SK-N-SH treated with all-trans-retinoic acid at 6 μM for 48 hours (cell line): ENCODE measurements at regions not wholly inside any gene's neighbourhood (a gene's known extent, or its start where the extent isn't known, plus 50 kb on each side); places are given as distances from the start of the nearest gene placed in this dataset.

ENCODE experiments used
- ATAC-seq: fragments of 200-7000 bp; cut with Tn5 transposase; 3 replicates; pipeline ENCODE4 v1.9.1; 2020; ENCODE audit warnings: mild to moderate bottlenecking, moderate library complexity
- ARNTL ChIP-seq: fragments of 450-650 bp; formaldehyde crosslinking; IDR thresholded peaks from 2 replicates; pipeline ENCODE4 v1.5.0; 2020; ENCODE audit warnings: low read depth, mild to moderate bottlenecking, moderate library complexity, borderline replicate concordance
- BACH2 ChIP-seq: fragments of 250-450 bp; sonication (Bioruptor Pico); IDR thresholded peaks from 2 replicates; pipeline ENCODE4 v1.9.0; 2021; ENCODE audit warnings: mild to moderate bottlenecking, borderline replicate concordance
- CSDC2 ChIP-seq: fragments of 250-450 bp; sonication (Bioruptor Pico); IDR thresholded peaks from 2 replicates; pipeline ENCODE4 v1.5.0; 2020; ENCODE audit warnings: mild to moderate bottlenecking, moderate library complexity
- ESRRG ChIP-seq: fragments of 250-450 bp; sonication (Bioruptor Pico); IDR thresholded peaks from 2 replicates; pipeline ENCODE4 v1.6.1; 2021; ENCODE audit warnings: mild to moderate bottlenecking
- GLIS3 ChIP-seq: fragments of 250-450 bp; sonication (Bioruptor Pico); IDR thresholded peaks from 2 replicates; pipeline ENCODE4 v1.5.0; 2020; ENCODE audit warnings: mild to moderate bottlenecking, moderate library complexity
- ISL1 ChIP-seq: fragments of 250-450 bp; sonication (Bioruptor Pico); IDR thresholded peaks from 2 replicates; pipeline ENCODE4 v2.1.2; 2022; ENCODE audit warnings: mild to moderate bottlenecking, moderate library complexity
- OSR1 ChIP-seq: fragments of 250-450 bp; sonication (Bioruptor Pico); IDR thresholded peaks from 2 replicates; pipeline ENCODE4 v1.8.0; 2022; ENCODE audit warnings: moderate library complexity, mild to moderate bottlenecking, inconsistent platforms
- PPARA ChIP-seq: fragments of 250-450 bp; sonication (Bioruptor Pico); IDR thresholded peaks from 2 replicates; pipeline ENCODE4 v1.5.0; 2020; ENCODE audit warnings: mild to moderate bottlenecking, borderline replicate concordance
- RARB ChIP-seq: fragments of 250-450 bp; sonication (Bioruptor Pico); IDR thresholded peaks from 2 replicates; pipeline ENCODE4 v1.8.0; 2021; ENCODE audit warnings: mild to moderate bottlenecking, moderate library complexity
- SNAI2 ChIP-seq: fragments of 250-450 bp; sonication (Bioruptor Pico); IDR thresholded peaks from 2 replicates; pipeline ENCODE4 v1.5.0; 2020; ENCODE audit warnings: mild to moderate bottlenecking, moderate library complexity
- TCF4 ChIP-seq: fragments of 250-450 bp; sonication (Bioruptor Pico); IDR thresholded peaks from 2 replicates; pipeline ENCODE4 v1.8.0; 2021; ENCODE audit warnings: mild to moderate bottlenecking, moderate library complexity, borderline replicate concordance
- TOX ChIP-seq: fragments of 250-450 bp; sonication (Bioruptor Pico); IDR thresholded peaks from 2 replicates; pipeline ENCODE4 v1.8.0; 2021; ENCODE audit warnings: mild to moderate bottlenecking, moderate library complexity, borderline replicate concordance
- ZC3H10 ChIP-seq: fragments of 250-450 bp; sonication (Bioruptor Pico); IDR thresholded peaks from 2 replicates; pipeline ENCODE4 v1.5.1; 2021; ENCODE audit warnings: mild to moderate bottlenecking, moderate library complexity
- ZFP3 ChIP-seq: fragments of 250-450 bp; sonication (Bioruptor Pico); IDR thresholded peaks from 2 replicates; pipeline ENCODE4 v1.5.0; 2020; ENCODE audit warnings: mild to moderate bottlenecking, moderate library complexity
- ZFP30 ChIP-seq: fragments of 450-650 bp; formaldehyde crosslinking; IDR thresholded peaks from 2 replicates; pipeline ENCODE4 v1.5.0; 2022; ENCODE audit warnings: mild to moderate bottlenecking, moderate library complexity
- ZNF565 ChIP-seq: fragments of 450-650 bp; formaldehyde crosslinking; conservative IDR thresholded peaks from 2 replicates; pipeline ENCODE4 v1.5.0; 2020; ENCODE audit warnings: low read depth, mild to moderate bottlenecking, moderate library complexity
- ZNF70 ChIP-seq: fragments of 450-650 bp; formaldehyde crosslinking; IDR thresholded peaks from 2 replicates; pipeline ENCODE4 v1.5.0; 2020; ENCODE audit warnings: mild to moderate bottlenecking, moderate library complexity
- ZNF8 ChIP-seq: fragments of 450-650 bp; formaldehyde crosslinking; IDR thresholded peaks from 2 replicates; pipeline ENCODE4 v1.5.0; 2020; ENCODE audit warnings: mild to moderate bottlenecking, moderate library complexity
- TF ChIP-seq, protein P1 (sequence below): fragments of 250-450 bp; sonication (Bioruptor Pico); IDR thresholded peaks from 2 replicates; pipeline ENCODE4 v1.8.0; 2021; ENCODE audit warnings: low read depth, mild to moderate bottlenecking, moderate library complexity, borderline replicate concordance
- TF ChIP-seq, protein P2 (sequence below): fragments of 250-450 bp; sonication (Bioruptor Pico); IDR thresholded peaks from 2 replicates; pipeline ENCODE4 v1.8.0; 2020; ENCODE audit warnings: mild to moderate bottlenecking, moderate library complexity, borderline replicate concordance
- TF ChIP-seq, protein P3 (sequence below): fragments of 250-450 bp; sonication (Bioruptor Pico); IDR thresholded peaks from 2 replicates; pipeline ENCODE4 v1.5.1; 2020; ENCODE audit warnings: low read depth, mild to moderate bottlenecking, moderate library complexity
- TF ChIP-seq, protein P4 (sequence below): fragments of 250-450 bp; sonication (Bioruptor Pico); IDR thresholded peaks from 2 replicates; pipeline ENCODE4 v1.5.1; 2021; ENCODE audit warnings: mild to moderate bottlenecking, moderate library complexity
- TF ChIP-seq, protein P5 (sequence below): fragments of 250-450 bp; sonication (Bioruptor Pico); IDR thresholded peaks from 2 replicates; pipeline ENCODE4 v1.5.0; 2020; ENCODE audit warnings: mild to moderate bottlenecking, moderate library complexity

DNA sequence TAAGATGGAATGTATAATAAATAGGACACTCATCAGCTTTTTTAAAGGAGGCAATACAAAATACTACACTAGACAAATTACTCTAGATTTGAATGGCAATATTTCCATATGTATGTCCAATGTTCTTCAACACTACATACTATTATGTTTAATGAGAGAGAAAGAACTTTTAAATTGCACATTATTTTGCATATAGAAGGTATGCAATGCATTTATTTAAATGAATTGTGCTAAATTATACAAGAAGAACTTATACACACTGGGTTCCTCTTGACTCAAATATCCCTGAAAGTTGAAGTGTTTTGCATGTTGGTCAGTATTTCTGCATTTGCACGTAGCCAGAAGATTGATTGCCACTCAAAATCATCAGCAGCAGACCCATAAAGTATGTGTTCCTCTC, 839.6 kb downstream of the ADGRL2 start:
- no peak for TF ChIP-seq ZFP30 (CRISPR knock-in tag)
- no peak for TF ChIP-seq TOX (CRISPR knock-in tag)
- TF ChIP-seq ZNF70 (CRISPR knock-in tag) = no peak
- no peak for TF ChIP-seq TCF4 (CRISPR knock-in tag)
- TF ChIP-seq ZC3H10 = no peak
- no peak for TF ChIP-seq ISL1 (CRISPR knock-in tag)
- no peak for TF ChIP-seq CSDC2 (CRISPR knock-in tag)
- no peak for TF ChIP-seq ZNF8 (CRISPR knock-in tag)
- no peak for TF ChIP-seq RARB
- no peak for TF ChIP-seq ESRRG
- no peak for TF ChIP-seq OSR1 (CRISPR knock-in tag)
- TF ChIP-seq BACH2 (CRISPR knock-in tag) = no peak
- TF ChIP-seq PPARA (CRISPR knock-in tag) = no peak
- TF ChIP-seq GLIS3 = no peak
- TF ChIP-seq, protein P1, sequence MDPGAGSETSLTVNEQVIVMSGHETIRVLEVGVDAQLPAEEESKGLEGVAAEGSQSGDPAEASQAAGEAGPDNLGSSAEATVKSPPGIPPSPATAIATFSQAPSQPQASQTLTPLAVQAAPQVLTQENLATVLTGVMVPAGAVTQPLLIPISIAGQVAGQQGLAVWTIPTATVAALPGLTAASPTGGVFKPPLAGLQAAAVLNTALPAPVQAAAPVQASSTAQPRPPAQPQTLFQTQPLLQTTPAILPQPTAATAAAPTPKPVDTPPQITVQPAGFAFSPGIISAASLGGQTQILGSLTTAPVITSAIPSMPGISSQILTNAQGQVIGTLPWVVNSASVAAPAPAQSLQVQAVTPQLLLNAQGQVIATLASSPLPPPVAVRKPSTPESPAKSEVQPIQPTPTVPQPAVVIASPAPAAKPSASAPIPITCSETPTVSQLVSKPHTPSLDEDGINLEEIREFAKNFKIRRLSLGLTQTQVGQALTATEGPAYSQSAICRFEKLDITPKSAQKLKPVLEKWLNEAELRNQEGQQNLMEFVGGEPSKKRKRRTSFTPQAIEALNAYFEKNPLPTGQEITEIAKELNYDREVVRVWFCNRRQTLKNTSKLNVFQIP (CRISPR knock-in tag) = no peak
- no peak for TF ChIP-seq ZNF565 (CRISPR knock-in tag)
- TF ChIP-seq SNAI2 (CRISPR knock-in tag) = no peak
- TF ChIP-seq ZFP3 (CRISPR knock-in tag) = no peak
- no peak for TF ChIP-seq ARNTL
- ATAC-seq = no peak

DNA sequence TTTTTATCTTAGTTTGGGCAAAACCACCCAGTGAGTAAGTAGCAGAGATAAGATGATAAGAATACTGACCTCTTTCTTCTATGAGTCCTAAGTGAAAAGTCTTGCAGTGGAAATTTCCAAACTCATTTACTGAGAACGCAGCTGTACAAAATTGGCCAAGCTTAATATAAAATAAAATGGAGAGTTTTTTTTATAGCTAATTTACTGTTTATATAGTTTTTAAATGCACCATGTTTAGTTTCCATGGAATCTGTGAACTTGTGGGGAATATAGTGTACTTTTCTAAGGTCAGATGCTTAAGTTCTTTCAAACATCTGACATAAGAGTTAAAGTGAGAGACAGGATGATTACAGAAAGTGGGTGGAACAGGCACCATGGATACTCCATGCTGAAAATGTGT, 833.5 kb downstream of the ADGRL2 start:
- TF ChIP-seq, protein P2, sequence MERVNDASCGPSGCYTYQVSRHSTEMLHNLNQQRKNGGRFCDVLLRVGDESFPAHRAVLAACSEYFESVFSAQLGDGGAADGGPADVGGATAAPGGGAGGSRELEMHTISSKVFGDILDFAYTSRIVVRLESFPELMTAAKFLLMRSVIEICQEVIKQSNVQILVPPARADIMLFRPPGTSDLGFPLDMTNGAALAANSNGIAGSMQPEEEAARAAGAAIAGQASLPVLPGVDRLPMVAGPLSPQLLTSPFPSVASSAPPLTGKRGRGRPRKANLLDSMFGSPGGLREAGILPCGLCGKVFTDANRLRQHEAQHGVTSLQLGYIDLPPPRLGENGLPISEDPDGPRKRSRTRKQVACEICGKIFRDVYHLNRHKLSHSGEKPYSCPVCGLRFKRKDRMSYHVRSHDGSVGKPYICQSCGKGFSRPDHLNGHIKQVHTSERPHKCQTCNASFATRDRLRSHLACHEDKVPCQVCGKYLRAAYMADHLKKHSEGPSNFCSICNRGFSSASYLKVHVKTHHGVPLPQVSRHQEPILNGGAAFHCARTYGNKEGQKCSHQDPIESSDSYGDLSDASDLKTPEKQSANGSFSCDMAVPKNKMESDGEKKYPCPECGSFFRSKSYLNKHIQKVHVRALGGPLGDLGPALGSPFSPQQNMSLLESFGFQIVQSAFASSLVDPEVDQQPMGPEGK (CRISPR knock-in tag) = no peak
- no peak for TF ChIP-seq ZNF70 (CRISPR knock-in tag)
- TF ChIP-seq, protein P1 (CRISPR knock-in tag) = no peak
- TF ChIP-seq, protein P3, sequence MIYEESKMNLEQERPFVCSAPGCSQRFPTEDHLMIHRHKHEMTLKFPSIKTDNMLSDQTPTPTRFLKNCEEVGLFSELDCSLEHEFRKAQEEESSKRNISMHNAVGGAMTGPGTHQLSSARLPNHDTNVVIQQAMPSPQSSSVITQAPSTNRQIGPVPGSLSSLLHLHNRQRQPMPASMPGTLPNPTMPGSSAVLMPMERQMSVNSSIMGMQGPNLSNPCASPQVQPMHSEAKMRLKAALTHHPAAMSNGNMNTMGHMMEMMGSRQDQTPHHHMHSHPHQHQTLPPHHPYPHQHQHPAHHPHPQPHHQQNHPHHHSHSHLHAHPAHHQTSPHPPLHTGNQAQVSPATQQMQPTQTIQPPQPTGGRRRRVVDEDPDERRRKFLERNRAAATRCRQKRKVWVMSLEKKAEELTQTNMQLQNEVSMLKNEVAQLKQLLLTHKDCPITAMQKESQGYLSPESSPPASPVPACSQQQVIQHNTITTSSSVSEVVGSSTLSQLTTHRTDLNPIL (CRISPR knock-in tag) = no peak
- TF ChIP-seq CSDC2 (CRISPR knock-in tag) = no peak
- TF ChIP-seq, protein P4, sequence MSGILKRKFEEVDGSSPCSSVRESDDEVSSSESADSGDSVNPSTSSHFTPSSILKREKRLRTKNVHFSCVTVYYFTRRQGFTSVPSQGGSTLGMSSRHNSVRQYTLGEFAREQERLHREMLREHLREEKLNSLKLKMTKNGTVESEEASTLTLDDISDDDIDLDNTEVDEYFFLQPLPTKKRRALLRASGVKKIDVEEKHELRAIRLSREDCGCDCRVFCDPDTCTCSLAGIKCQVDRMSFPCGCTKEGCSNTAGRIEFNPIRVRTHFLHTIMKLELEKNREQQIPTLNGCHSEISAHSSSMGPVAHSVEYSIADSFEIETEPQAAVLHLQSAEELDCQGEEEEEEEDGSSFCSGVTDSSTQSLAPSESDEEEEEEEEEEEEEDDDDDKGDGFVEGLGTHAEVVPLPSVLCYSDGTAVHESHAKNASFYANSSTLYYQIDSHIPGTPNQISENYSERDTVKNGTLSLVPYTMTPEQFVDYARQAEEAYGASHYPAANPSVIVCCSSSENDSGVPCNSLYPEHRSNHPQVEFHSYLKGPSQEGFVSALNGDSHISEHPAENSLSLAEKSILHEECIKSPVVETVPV (CRISPR knock-in tag) = no peak
- TF ChIP-seq TOX (CRISPR knock-in tag) = no peak
- no peak for TF ChIP-seq ZNF565 (CRISPR knock-in tag)
- no peak for TF ChIP-seq GLIS3
- no peak for TF ChIP-seq TCF4 (CRISPR knock-in tag)
- no peak for TF ChIP-seq ESRRG
- TF ChIP-seq, protein P5, sequence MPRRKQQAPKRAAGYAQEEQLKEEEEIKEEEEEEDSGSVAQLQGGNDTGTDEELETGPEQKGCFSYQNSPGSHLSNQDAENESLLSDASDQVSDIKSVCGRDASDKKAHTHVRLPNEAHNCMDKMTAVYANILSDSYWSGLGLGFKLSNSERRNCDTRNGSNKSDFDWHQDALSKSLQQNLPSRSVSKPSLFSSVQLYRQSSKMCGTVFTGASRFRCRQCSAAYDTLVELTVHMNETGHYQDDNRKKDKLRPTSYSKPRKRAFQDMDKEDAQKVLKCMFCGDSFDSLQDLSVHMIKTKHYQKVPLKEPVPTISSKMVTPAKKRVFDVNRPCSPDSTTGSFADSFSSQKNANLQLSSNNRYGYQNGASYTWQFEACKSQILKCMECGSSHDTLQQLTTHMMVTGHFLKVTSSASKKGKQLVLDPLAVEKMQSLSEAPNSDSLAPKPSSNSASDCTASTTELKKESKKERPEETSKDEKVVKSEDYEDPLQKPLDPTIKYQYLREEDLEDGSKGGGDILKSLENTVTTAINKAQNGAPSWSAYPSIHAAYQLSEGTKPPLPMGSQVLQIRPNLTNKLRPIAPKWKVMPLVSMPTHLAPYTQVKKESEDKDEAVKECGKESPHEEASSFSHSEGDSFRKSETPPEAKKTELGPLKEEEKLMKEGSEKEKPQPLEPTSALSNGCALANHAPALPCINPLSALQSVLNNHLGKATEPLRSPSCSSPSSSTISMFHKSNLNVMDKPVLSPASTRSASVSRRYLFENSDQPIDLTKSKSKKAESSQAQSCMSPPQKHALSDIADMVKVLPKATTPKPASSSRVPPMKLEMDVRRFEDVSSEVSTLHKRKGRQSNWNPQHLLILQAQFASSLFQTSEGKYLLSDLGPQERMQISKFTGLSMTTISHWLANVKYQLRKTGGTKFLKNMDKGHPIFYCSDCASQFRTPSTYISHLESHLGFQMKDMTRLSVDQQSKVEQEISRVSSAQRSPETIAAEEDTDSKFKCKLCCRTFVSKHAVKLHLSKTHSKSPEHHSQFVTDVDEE (CRISPR knock-in tag) = no peak
- no peak for ATAC-seq
